ENCODE measurements at regions not wholly inside any gene's neighbourhood (a gene's known extent, or its start where the extent isn't known, plus 50 kb on each side); places are given as distances from the start of the nearest gene placed in this dataset.

- Histone ChIP-seq H3K9ac (ENCODE audit: low read depth, low read length) (no peak overlapping the region), H3K4me3 (ENCODE audit: low read length) (no peak overlapping the region), H3K9me3 (ENCODE audit: insufficient read depth, low read depth, low read length) (no peaks in the 10 kb centered on the region), H3K27ac (ENCODE audit: low read length) (no peak overlapping the region), H3K27me3 (ENCODE audit: insufficient read depth, low read length) (peaks cover 18% of the 10 kb centered on the region), H3K4me1 (ENCODE audit: insufficient read depth, low read length) (no peaks in the 10 kb centered on the region; the same call in 1 of the 2 replicates), H3K36me3 (ENCODE audit: insufficient read depth, low read depth, low read length) (no peaks in the 10 kb centered on the region)
Measured at GRCh38 chr1:165147799-165148198, 208.7 kb downstream of the LMX1A start.

- peaks cover 47% of the 10 kb centered on the region for H3K27me3 ChIP-seq (ENCODE audit: insufficient read depth, low read length)
- H3K36me3 ChIP-seq (ENCODE audit: insufficient read depth, low read depth, low read length) = no peaks in the 10 kb centered on the region
- no peak overlapping the region for H3K27ac ChIP-seq (ENCODE audit: low read length)
- no peaks in the 10 kb centered on the region for H3K4me1 ChIP-seq (ENCODE audit: insufficient read depth, low read length)
- no peak overlapping the region for H3K9ac ChIP-seq (ENCODE audit: low read depth, low read length)
- no peaks in the 10 kb centered on the region for H3K9me3 ChIP-seq (ENCODE audit: insufficient read depth, low read depth, low read length)
- H3K4me3 ChIP-seq (ENCODE audit: low read length) = no peak overlapping the region
Measured at GRCh38 chr1:165144757-165145397, 211.6 kb downstream of the LMX1A start.

DNA sequence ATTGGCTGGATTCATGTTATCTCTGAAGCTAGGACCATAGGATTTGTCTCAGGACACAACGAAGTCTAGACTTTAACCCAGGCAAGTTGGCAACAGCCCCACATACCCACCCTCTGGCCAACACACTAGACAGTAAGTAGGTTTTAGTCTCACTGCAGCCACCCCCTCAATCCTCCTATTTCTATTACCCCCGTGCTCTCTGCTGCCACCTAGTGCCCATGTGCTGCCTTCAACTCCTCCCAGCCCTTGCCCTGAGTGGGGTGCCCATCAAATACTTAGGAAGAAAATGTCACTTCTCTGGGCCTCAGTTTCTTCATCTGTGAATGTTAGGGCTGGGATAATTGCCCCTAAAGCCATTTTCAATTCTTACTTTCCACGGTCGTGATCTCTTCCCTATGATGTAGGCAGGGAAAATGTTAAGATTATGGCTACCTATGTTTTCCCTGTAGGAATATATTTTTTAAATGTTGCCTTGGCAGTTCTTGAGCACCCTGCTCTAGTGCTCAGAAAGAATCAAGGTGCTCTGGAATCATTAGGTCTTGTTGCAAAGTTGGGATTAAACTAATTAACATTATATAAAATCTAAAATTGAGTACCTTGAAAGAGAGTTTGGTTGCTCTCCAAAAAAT is 213.0 kb downstream of the LMX1A start:
- no peak overlapping the region for H3K9ac ChIP-seq (ENCODE audit: low read depth, low read length)
- no peaks in the 10 kb centered on the region for H3K4me1 ChIP-seq (ENCODE audit: insufficient read depth, low read length)
- H3K27ac ChIP-seq (ENCODE audit: low read length) = no peak overlapping the region
- no peaks in the 10 kb centered on the region for H3K36me3 ChIP-seq (ENCODE audit: insufficient read depth, low read depth, low read length)
- H3K4me3 ChIP-seq (ENCODE audit: low read length) = no peak overlapping the region
- no peaks in the 10 kb centered on the region for H3K9me3 ChIP-seq (ENCODE audit: insufficient read depth, low read depth, low read length)
- peaks cover 51% of the 10 kb centered on the region for H3K27me3 ChIP-seq (ENCODE audit: insufficient read depth, low read length)

DNA sequence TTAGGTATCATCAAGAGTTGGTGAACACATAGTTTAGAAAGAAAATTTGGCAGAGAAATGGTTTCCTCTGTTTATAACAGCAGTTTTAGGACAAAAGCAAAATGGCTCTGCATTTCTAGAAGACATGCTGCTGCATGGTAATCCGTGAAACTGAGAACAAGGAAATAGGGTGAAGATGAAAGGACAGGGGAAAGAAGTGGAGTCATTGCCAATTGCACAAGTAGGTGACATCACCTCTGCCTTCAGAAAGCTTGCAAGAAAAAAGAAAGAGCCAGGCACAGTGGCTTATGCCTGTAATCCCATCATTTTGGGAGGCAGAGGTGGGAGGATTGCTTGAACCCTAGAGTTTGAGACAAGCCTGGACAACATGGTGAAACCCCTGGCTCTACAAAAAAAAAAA is 217.6 kb downstream of the LMX1A start:
- no peaks in the 10 kb centered on the region for H3K4me1 ChIP-seq (ENCODE audit: insufficient read depth, low read length)
- no peak overlapping the region for H3K9ac ChIP-seq (ENCODE audit: low read depth, low read length)
- peaks cover 43% of the 10 kb centered on the region for H3K27me3 ChIP-seq (ENCODE audit: insufficient read depth, low read length)
- no peaks in the 10 kb centered on the region for H3K9me3 ChIP-seq (ENCODE audit: insufficient read depth, low read depth, low read length)
- no peak overlapping the region for H3K27ac ChIP-seq (ENCODE audit: low read length)
- H3K4me3 ChIP-seq (ENCODE audit: low read length) = no peak overlapping the region
- H3K36me3 ChIP-seq (ENCODE audit: insufficient read depth, low read depth, low read length) = no peaks in the 10 kb centered on the region

DNA sequence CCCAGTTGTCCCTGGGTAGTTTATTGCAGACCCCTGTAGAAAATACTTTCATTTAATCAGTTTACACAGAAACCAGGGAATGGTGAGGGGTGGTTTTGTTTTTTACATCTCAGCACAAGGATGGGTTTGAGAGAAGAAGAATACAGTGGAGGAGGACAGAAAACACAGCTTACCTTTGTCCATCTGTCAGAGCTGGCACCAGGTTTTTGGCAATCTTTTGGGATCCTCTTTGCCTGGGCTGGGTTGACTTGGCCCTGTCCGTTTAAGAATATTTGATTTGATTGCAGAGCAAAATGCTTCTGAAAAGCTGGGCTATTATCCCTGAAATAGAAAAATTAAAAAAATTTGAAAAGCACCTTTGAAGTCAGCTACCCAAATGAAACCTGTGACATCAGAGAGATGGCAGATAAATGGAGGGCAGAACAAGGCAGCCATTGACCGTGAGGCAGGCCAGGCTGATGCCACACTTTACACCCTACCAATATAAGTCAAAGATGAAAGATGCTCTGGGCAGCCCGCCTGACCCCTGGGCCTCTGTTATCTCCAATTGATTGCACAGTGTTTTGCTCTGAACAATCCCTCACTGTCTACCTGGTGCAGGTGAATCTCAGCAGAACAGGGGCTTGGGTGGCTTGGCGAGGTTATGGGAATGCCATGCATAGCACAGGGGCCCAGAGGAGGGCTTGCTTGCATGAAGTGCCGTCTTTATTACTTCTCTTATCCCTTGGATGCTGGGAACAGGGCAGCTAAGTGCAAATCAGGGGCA is 218.8 kb downstream of the LMX1A start:
- Histone ChIP-seq H3K27me3 (ENCODE audit: insufficient read depth, low read length) (peaks cover 33% of the 10 kb centered on the region), H3K36me3 (ENCODE audit: insufficient read depth, low read depth, low read length) (no peaks in the 10 kb centered on the region), H3K9me3 (ENCODE audit: insufficient read depth, low read depth, low read length) (no peaks in the 10 kb centered on the region), H3K4me3 (ENCODE audit: low read length) (no peak overlapping the region), H3K4me1 (ENCODE audit: insufficient read depth, low read length) (no peaks in the 10 kb centered on the region), H3K9ac (ENCODE audit: low read depth, low read length) (no peak overlapping the region), H3K27ac (ENCODE audit: low read length) (no peak overlapping the region)

DNA sequence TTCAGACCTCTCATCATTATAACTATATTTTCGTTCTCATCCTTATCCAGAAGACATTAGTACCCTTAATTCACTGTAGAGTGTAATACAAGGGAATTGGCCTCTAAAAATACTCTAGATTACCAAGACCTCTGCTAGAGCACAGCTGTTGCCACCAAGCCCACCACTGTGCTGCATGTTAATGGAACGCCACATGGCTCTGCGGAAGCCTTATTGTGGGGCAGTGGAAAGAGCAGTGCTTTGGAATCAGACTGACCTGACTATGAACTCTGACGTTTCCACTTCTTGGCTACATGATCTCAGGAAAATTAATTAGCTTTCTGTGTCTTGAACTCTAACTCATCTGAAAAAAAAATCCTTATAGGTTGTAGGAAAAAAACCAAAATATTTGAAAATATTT is 222.1 kb downstream of the LMX1A start:
- Histone ChIP-seq H3K9me3 (ENCODE audit: insufficient read depth, low read depth, low read length) (no peaks in the 10 kb centered on the region), H3K4me3 (ENCODE audit: low read length) (no peak overlapping the region), H3K36me3 (ENCODE audit: insufficient read depth, low read depth, low read length) (no peaks in the 10 kb centered on the region), H3K9ac (ENCODE audit: low read depth, low read length) (no peak overlapping the region), H3K27ac (ENCODE audit: low read length) (no peak overlapping the region), H3K4me1 (ENCODE audit: insufficient read depth, low read length) (no peaks in the 10 kb centered on the region), H3K27me3 (ENCODE audit: insufficient read depth, low read length) (no peaks in the 10 kb centered on the region; the same call in 1 of the 2 replicates)

DNA sequence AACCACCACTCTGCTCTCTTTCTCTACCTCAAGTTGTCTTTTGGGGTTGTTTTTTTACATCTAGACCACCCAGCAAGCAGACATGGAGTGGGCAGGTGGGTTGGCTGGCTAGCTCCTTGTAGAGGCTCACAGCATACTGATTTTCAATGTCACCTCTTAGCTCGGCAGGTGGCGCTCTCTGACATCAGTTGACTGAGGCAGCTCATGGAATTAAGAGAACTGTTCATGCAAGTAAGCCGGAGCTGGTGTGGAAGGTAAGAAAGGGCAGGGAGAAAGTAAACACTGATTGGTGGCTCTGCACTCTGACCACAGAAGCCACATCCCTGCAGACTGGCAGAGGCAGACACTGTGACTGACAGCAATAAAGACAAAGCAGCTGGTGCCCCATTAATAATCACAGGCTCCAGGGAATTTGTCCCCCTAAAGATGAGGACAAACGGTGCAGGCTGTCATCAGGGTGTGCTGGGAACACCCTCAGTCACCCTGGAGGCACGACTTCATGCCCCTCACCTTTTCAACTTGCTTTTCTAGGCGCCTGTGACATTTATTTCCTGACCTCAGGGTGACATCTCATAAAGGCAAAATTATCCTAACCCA is 226.8 kb downstream of the LMX1A start:
- Histone ChIP-seq H3K9ac (ENCODE audit: low read depth, low read length) (no peak overlapping the region), H3K4me1 (ENCODE audit: insufficient read depth, low read length) (no peaks in the 10 kb centered on the region)

GRCh38 chr1:165124772-165125171 is 231.7 kb downstream of the LMX1A start:
- Histone ChIP-seq H3K4me3 (ENCODE audit: low read length) (no peak overlapping the region), H3K9me3 (ENCODE audit: insufficient read depth, low read depth, low read length) (no peaks in the 10 kb centered on the region), H3K36me3 (ENCODE audit: insufficient read depth, low read depth, low read length) (no peaks in the 10 kb centered on the region), H3K4me1 (ENCODE audit: insufficient read depth, low read length) (no peaks in the 10 kb centered on the region), H3K27ac (ENCODE audit: low read length) (no peak overlapping the region), H3K27me3 (ENCODE audit: insufficient read depth, low read length) (peaks cover 38% of the 10 kb centered on the region), H3K9ac (ENCODE audit: low read depth, low read length) (no peak overlapping the region)

More for the DNA sequence above, 226.8 kb downstream of the LMX1A start:
- H3K27me3 ChIP-seq (ENCODE audit: insufficient read depth, low read length) = peaks cover 9% of the 10 kb centered on the region; the same call in 1 of the 2 replicates
- H3K9me3 ChIP-seq (ENCODE audit: insufficient read depth, low read depth, low read length) = no peaks in the 10 kb centered on the region
- no peak overlapping the region for H3K27ac ChIP-seq (ENCODE audit: low read length)
- no peaks in the 10 kb centered on the region for H3K36me3 ChIP-seq (ENCODE audit: insufficient read depth, low read depth, low read length)
- no peak overlapping the region for H3K4me3 ChIP-seq (ENCODE audit: low read length)

GRCh38 chr1:165119086-165119485 is 237.4 kb downstream of the LMX1A start:
- H3K36me3 ChIP-seq (ENCODE audit: insufficient read depth, low read depth, low read length) = no peaks in the 10 kb centered on the region
- H3K9me3 ChIP-seq (ENCODE audit: insufficient read depth, low read depth, low read length) = no peaks in the 10 kb centered on the region
- H3K4me1 ChIP-seq (ENCODE audit: insufficient read depth, low read length) = 0 out of 2 replicates have a peak, but pooled peaks cover under 1% of the 10 kb centered on the region
- no peak overlapping the region for H3K9ac ChIP-seq (ENCODE audit: low read depth, low read length)
- peaks cover 79% of the 10 kb centered on the region for H3K27me3 ChIP-seq (ENCODE audit: insufficient read depth, low read length)
- no peak overlapping the region for H3K27ac ChIP-seq (ENCODE audit: low read length)
- H3K4me3 ChIP-seq (ENCODE audit: low read length) = no peak overlapping the region

- no peak overlapping the region for H3K9ac ChIP-seq (ENCODE audit: low read depth, low read length)
- no peak overlapping the region for H3K4me3 ChIP-seq (ENCODE audit: low read length)
- H3K27ac ChIP-seq (ENCODE audit: low read length) = no peak overlapping the region
- no peaks in the 10 kb centered on the region for H3K36me3 ChIP-seq (ENCODE audit: insufficient read depth, low read depth, low read length)
- H3K9me3 ChIP-seq (ENCODE audit: insufficient read depth, low read depth, low read length) = no peaks in the 10 kb centered on the region
- peaks cover 65% of the 10 kb centered on the region for H3K27me3 ChIP-seq (ENCODE audit: insufficient read depth, low read length)
- 0 out of 2 replicates have a peak, but pooled peaks cover 2% of the 10 kb centered on the region for H3K4me1 ChIP-seq (ENCODE audit: insufficient read depth, low read length)
Measured at GRCh38 chr1:165117482-165117881, 239.0 kb downstream of the LMX1A start.

DNA sequence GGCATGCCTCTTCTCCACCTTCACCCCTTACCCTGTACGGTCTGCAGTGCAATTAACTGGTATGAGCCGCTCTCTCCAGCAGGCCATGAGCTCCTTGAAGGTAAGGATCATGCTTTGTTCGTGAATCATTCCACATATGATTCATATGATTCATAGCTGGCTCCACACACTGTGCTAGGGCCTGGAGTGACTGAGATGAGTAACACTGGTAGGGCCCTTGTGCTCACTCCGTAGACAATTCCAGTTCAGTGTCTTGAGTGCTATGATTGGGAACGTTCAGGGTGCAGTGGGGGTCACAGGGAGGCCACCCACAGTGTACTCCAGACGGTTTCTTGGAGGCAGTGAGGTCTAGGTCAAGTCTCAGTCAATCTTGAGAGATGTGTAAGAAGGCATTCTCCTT is 239.8 kb downstream of the LMX1A start:
- H3K9ac ChIP-seq (ENCODE audit: low read depth, low read length) = no peak overlapping the region
- no peak overlapping the region for H3K27ac ChIP-seq (ENCODE audit: low read length)
- H3K27me3 ChIP-seq (ENCODE audit: insufficient read depth, low read length) = peaks cover 63% of the 10 kb centered on the region
- no peak overlapping the region for H3K4me3 ChIP-seq (ENCODE audit: low read length)
- no peaks in the 10 kb centered on the region for H3K9me3 ChIP-seq (ENCODE audit: insufficient read depth, low read depth, low read length)
- no peaks in the 10 kb centered on the region for H3K36me3 ChIP-seq (ENCODE audit: insufficient read depth, low read depth, low read length)
- H3K4me1 ChIP-seq (ENCODE audit: insufficient read depth, low read length) = 0 out of 2 replicates have a peak, but pooled peaks cover 2% of the 10 kb centered on the region
